ENCODE measurements at regions not wholly inside any gene's neighbourhood (a gene's known extent, or its start where the extent isn't known, plus 50 kb on each side); places are given as distances from the start of the nearest gene placed in this dataset.

DNA sequence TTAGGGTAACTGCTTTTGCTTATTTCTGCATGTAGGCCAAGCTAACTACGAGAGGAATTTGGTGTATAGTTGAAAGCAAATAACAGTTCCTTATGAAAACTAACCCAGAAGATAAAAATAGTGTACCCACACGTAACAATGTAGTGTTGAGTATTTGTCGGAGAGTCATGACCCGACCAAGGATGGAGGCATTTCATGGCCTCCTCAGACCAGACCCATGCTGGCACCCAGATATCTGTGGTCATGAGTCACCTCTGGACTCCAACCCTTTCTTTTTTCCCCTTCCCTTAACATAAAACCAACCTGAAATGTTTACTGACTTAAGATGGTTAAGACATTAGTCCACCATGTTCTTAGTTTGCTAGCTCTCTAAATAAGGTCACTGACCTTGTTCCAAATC, 318.7 kb downstream of the NOL4 start:
- H3K9me3 ChIP-seq (ENCODE audit: insufficient read depth, low read length): peaks cover 30% of the 10 kb centered on the region
- no peak overlapping the region for H3K4me2 ChIP-seq (ENCODE audit: low read length)
- no peak overlapping the region for H3K9ac ChIP-seq (ENCODE audit: low read length)
- TF ChIP-seq CTCF (IDR thresholded peaks at IDR 0.05; ENCODE audit: low read depth, low read length) (no peak), EZH2phosphoT487 (IDR thresholded peaks at IDR 0.05; ENCODE audit: low read depth) (no peak)
- H3K27ac ChIP-seq (ENCODE audit: low read length): no peak overlapping the region
- no peak overlapping the region for H3K4me3 ChIP-seq (ENCODE audit: low read length)
- no peaks in the 10 kb centered on the region for H3K79me2 ChIP-seq (ENCODE audit: low read length)
- H4K20me1 ChIP-seq (ENCODE audit: insufficient read depth, low read length): no peaks in the 10 kb centered on the region
- H3K27me3 ChIP-seq (ENCODE audit: low read depth, low read length): no peaks in the 10 kb centered on the region
- no peak overlapping the region for H2AFZ ChIP-seq (ENCODE audit: low read depth, low read length)
- H3K4me1 ChIP-seq (ENCODE audit: low read length): peaks cover 4% of the 10 kb centered on the region; the same call in 1 of the 2 replicates
- H3K36me3 ChIP-seq (replicated peaks; ENCODE audit: low read depth, low read length): peaks cover 9% of the 10 kb centered on the region

- no peak overlapping the region for H3K9ac ChIP-seq (ENCODE audit: low read length)
- H3K27me3 ChIP-seq (ENCODE audit: low read depth, low read length): no peaks in the 10 kb centered on the region
- H3K4me1 ChIP-seq (ENCODE audit: low read length): no peaks in the 10 kb centered on the region
- no peak overlapping the region for H3K4me3 ChIP-seq (ENCODE audit: low read length)
- H3K79me2 ChIP-seq (ENCODE audit: low read length): no peaks in the 10 kb centered on the region
- no peak overlapping the region for H3K4me2 ChIP-seq (ENCODE audit: low read length)
- H3K36me3 ChIP-seq (replicated peaks; ENCODE audit: low read depth, low read length): peaks cover 9% of the 10 kb centered on the region
- peaks cover 35% of the 10 kb centered on the region for H3K9me3 ChIP-seq (ENCODE audit: insufficient read depth, low read length)
- H4K20me1 ChIP-seq (ENCODE audit: insufficient read depth, low read length): no peaks in the 10 kb centered on the region
- TF ChIP-seq CTCF (IDR thresholded peaks at IDR 0.05; ENCODE audit: low read depth, low read length) (no peak), EZH2phosphoT487 (IDR thresholded peaks at IDR 0.05; ENCODE audit: low read depth) (no peak)
- H2AFZ ChIP-seq (ENCODE audit: low read depth, low read length): no peak overlapping the region
- H3K27ac ChIP-seq (ENCODE audit: low read length): no peak overlapping the region
Measured at GRCh38 chr18:33901894-33902512, 322.7 kb downstream of the NOL4 start.

- Histone ChIP-seq H3K27ac (ENCODE audit: low read length) (no peak overlapping the region), H3K9ac (ENCODE audit: low read length) (no peak overlapping the region), H3K36me3 (replicated peaks; ENCODE audit: low read depth, low read length) (peaks cover 9% of the 10 kb centered on the region), H3K4me3 (ENCODE audit: low read length) (no peak overlapping the region), H2AFZ (ENCODE audit: low read depth, low read length) (no peak overlapping the region), H3K4me1 (ENCODE audit: low read length) (no peaks in the 10 kb centered on the region), H3K9me3 (ENCODE audit: insufficient read depth, low read length) (peaks cover 32% of the 10 kb centered on the region), H3K27me3 (ENCODE audit: low read depth, low read length) (no peaks in the 10 kb centered on the region), H4K20me1 (ENCODE audit: insufficient read depth, low read length) (no peaks in the 10 kb centered on the region), H3K79me2 (ENCODE audit: low read length) (no peaks in the 10 kb centered on the region), H3K4me2 (ENCODE audit: low read length) (no peak overlapping the region)
- TF ChIP-seq CTCF (IDR thresholded peaks at IDR 0.05; ENCODE audit: low read depth, low read length) (no peak), EZH2phosphoT487 (IDR thresholded peaks at IDR 0.05; ENCODE audit: low read depth) (no peak)
Measured at GRCh38 chr18:33900638-33901037, 322.6 kb downstream of the ASXL3 start.

DNA sequence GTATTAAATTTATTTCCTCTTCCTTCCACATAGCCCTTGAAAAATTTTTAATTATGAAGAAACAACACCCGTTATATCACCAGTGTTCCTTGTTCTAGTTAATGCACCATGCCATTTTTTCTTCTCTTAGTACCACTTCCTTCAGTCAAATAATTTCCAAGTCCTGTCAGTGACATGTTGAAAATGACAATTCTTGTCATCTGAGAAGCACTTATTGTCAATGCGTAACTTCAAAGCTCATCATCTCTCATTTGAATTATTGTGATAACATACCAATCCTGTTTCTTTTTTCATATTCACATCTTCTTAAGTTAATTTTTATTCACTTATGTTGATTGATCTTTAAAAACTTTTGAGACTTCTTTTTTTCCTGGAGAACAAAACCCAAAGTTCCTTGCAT, 320.4 kb downstream of the ASXL3 start:
- Histone ChIP-seq H3K4me3 (ENCODE audit: low read length) (no peak overlapping the region), H4K20me1 (ENCODE audit: insufficient read depth, low read length) (no peaks in the 10 kb centered on the region), H3K36me3 (replicated peaks; ENCODE audit: low read depth, low read length) (no peaks in the 10 kb centered on the region), H2AFZ (ENCODE audit: low read depth, low read length) (no peak overlapping the region), H3K9me3 (ENCODE audit: insufficient read depth, low read length) (peaks cover 14% of the 10 kb centered on the region), H3K79me2 (ENCODE audit: low read length) (no peaks in the 10 kb centered on the region), H3K4me2 (ENCODE audit: low read length) (no peak overlapping the region), H3K4me1 (ENCODE audit: low read length) (no peaks in the 10 kb centered on the region), H3K27me3 (ENCODE audit: low read depth, low read length) (no peaks in the 10 kb centered on the region), H3K27ac (ENCODE audit: low read length) (no peak overlapping the region), H3K9ac (ENCODE audit: low read length) (no peak overlapping the region)
- TF ChIP-seq CTCF (IDR thresholded peaks at IDR 0.05; ENCODE audit: low read depth, low read length): no peak
- no peak for TF ChIP-seq EZH2phosphoT487 (IDR thresholded peaks at IDR 0.05; ENCODE audit: low read depth)

Measured in OCI-LY3 (cell line).